Heart left ventricle (tissue), 13 donors: ENCODE measurements at regions not wholly inside any gene's neighbourhood (a gene's known extent, or its start where the extent isn't known, plus 50 kb on each side); places are given as distances from the start of the nearest gene placed in this dataset.

Source experiments
- POLR2A ChIP-seq, 2 donors: fragments of 450-650 bp; IDR thresholded peaks; one replicate each; pipeline ENCODE4 v1.6.1; 2017; ENCODE audit warnings: antibody characterized with exemption in 2 of 2, mild to moderate bottlenecking in 2 of 2, moderate library complexity in 2 of 2
- TF ChIP-seq, protein P1 (sequence below), 12 donors: fragments of 200-600 bp; sonication (generic) in 4 of 12; IDR thresholded peaks; one replicate each; pipeline versions ENCODE4 v1.5.0 to v1.8.0; 2018 to 2022; ENCODE audit warnings: antibody characterized with exemption in 12 of 12, mild to moderate bottlenecking in 5 of 12
- donor health status: ischemic (EF 13 %, LVEDD 7.1; RV severe dilation, severe dysfunction).
- donor health status: DM: no; HTN: yes; CAD: no.
- donor health status: DM: no; HTN: no; CAD: no.
- donor health status: ischemic (EF 25% LVEDD 6.9; RV normal size, moderate dysfunction).
- donor health status: ischemic (EF 25% LVEDD 5.7; RV mildly dilated, moderate dysfunction).
- donor health status: ischemic (EF 35%, LVEDD 5.7; RV mildly dilated, moderate dysfunction).
- donor health status: nonischemic (EF 11% LVEDD 7.7; RV severe dilation, severe dysfunction).
- donor health status: DM: yes; HTN: yes; CAD: no.
- donor health status: PGD.
- donor health status: ischemic (EF 29% LVEDD 5.4; RV normal size, mild dysfunction).
- donor health status: nonischemic (EF 23%, LVEDD 6.1; RV moderate dilation, normal function).

DNA sequence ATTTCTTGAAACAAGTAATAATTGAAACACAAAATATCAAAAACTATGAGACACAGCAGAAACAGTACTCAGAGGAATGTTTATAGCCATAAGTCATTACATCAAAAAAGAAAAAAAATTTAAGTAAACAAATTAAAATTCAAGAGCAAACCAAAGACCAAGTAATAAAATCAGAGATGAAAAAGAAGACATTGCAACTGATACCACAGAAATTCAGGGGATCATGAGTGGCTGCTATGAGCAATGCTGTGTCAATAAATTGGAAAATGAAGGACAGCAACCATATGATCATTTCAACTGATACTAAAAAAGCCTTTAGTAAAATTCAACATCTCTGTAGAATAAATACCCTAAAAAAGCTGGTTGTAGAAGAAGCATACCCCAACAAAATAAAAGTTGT lies 644.1 kb upstream of the BCHE start:
- TF ChIP-seq, protein P1, sequence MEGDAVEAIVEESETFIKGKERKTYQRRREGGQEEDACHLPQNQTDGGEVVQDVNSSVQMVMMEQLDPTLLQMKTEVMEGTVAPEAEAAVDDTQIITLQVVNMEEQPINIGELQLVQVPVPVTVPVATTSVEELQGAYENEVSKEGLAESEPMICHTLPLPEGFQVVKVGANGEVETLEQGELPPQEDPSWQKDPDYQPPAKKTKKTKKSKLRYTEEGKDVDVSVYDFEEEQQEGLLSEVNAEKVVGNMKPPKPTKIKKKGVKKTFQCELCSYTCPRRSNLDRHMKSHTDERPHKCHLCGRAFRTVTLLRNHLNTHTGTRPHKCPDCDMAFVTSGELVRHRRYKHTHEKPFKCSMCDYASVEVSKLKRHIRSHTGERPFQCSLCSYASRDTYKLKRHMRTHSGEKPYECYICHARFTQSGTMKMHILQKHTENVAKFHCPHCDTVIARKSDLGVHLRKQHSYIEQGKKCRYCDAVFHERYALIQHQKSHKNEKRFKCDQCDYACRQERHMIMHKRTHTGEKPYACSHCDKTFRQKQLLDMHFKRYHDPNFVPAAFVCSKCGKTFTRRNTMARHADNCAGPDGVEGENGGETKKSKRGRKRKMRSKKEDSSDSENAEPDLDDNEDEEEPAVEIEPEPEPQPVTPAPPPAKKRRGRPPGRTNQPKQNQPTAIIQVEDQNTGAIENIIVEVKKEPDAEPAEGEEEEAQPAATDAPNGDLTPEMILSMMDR (IDR thresholded peaks at IDR 0.05) = no peak
- no peak for TF ChIP-seq POLR2A (IDR thresholded peaks at IDR 0.05)
